Caco-2 (cell line): ENCODE measurements at regions not wholly inside any gene's neighbourhood (a gene's known extent, or its start where the extent isn't known, plus 50 kb on each side); places are given as distances from the start of the nearest gene placed in this dataset.

Experiments used
- BruUV-seq: library from RNA; stranded (reverse); fragments of 400-500 nt; replicated peaks from 2 replicates; lab custom pipeline; 2021; lab: Mats Ljungman, UMichigan
- CTCF ChIA-PET: fragments of 300-600 bp; sonication (Branson Sonifier 250); formaldehyde crosslinking; loops from one replicate; lab custom pipeline; 2022; ENCODE audit warnings: antibody characterized with exemption; lab: Charles Lee
- POLR2A ChIA-PET: fragments of 300-600 bp; sonication (Branson Sonifier 250); formaldehyde crosslinking; loops from one replicate; lab custom pipeline; 2022; ENCODE audit warnings: antibody characterized with exemption; lab: Charles Lee
- DNase-seq, 2 experiments: peaks; one replicate each; pipeline versions ENCODE4 v3.0.0 to v3.0.0-alpha.2; 2020 to 2022
- H3K27me3 ChIP-seq: replicated peaks from 2 replicates; pipeline ENCODE4 v1.6.0; 2011; ENCODE audit warnings: low read length; ENCODE audit not compliant: control insufficient read depth, insufficient read depth
- H3K36me3 ChIP-seq: 2 replicates; pipeline ENCODE4 v1.5.1; 2011; ENCODE audit warnings: low read length; ENCODE audit not compliant: control insufficient read depth, insufficient read depth
- H3K4me1 ChIP-seq: fragments of 250-450 bp; sonication (Bioruptor Pico); 2 replicates; pipeline ENCODE4 v1.5.1; 2020; ENCODE audit warnings: mild to moderate bottlenecking
- H3K4me3 ChIP-seq: 2 replicates; pipeline ENCODE4 v1.5.1; 2011; ENCODE audit warnings: low read depth, mild to moderate bottlenecking, control low read depth, low read length
- H3K9me3 ChIP-seq: fragments of 250-450 bp; sonication (Bioruptor Pico); 2 replicates; pipeline ENCODE4 v1.5.1; 2020; ENCODE audit warnings: mild to moderate bottlenecking, moderate library complexity
- H3K27ac Mint-ChIP-seq: one replicate; pipeline ENCODE4 v1.8.0; 2022; ENCODE audit warnings: mixed read lengths; ENCODE audit not compliant: unreplicated experiment
- H3K27me3 Mint-ChIP-seq: one replicate; pipeline ENCODE4 v1.8.0; 2022; ENCODE audit warnings: mixed read lengths; ENCODE audit not compliant: insufficient read depth, unreplicated experiment
- H3K36me3 Mint-ChIP-seq: one replicate; pipeline ENCODE4 v1.8.0; 2022; ENCODE audit warnings: mild to moderate bottlenecking, mixed read lengths; ENCODE audit not compliant: insufficient read depth, unreplicated experiment
- H3K4me1 Mint-ChIP-seq: one replicate; pipeline ENCODE4 v1.8.0; 2022; ENCODE audit warnings: low read depth, mixed read lengths; ENCODE audit not compliant: unreplicated experiment
- H3K4me3 Mint-ChIP-seq: one replicate; pipeline ENCODE4 v1.8.0; 2022; ENCODE audit warnings: mild to moderate bottlenecking, moderate library complexity, mixed read lengths; ENCODE audit not compliant: unreplicated experiment
- H3K9me3 Mint-ChIP-seq: one replicate; pipeline ENCODE4 v1.8.0; 2022; ENCODE audit warnings: mixed read lengths; ENCODE audit not compliant: unreplicated experiment
- intact Hi-C: fragments of 100-400 bp; cut with micrococcal nuclease; formaldehyde crosslinking; loops from one replicate; pipeline ENCODE4 v1.10.0; 2022; ENCODE audit not compliant: unreplicated experiment
- TF ChIP-seq, protein P1 (sequence below), 2 experiments: fragments of 200-600 bp in 1 of 2; IDR thresholded peaks; 1 replicate in 1 of 2; 2 replicates in 1 of 2; pipeline versions ENCODE4 v1.5.1 to v1.8.0; 2011 to 2022; ENCODE audit warnings: antibody characterized with exemption in 1 of 2, control low read depth in 1 of 2, inconsistent platforms in 1 of 2, low read depth in 1 of 2, low read length in 1 of 2, mild to moderate bottlenecking in 1 of 2, moderate library complexity in 1 of 2; ENCODE audit not compliant: insufficient read depth in 1 of 2, severe bottlenecking in 1 of 2, unreplicated experiment in 1 of 2

DNA sequence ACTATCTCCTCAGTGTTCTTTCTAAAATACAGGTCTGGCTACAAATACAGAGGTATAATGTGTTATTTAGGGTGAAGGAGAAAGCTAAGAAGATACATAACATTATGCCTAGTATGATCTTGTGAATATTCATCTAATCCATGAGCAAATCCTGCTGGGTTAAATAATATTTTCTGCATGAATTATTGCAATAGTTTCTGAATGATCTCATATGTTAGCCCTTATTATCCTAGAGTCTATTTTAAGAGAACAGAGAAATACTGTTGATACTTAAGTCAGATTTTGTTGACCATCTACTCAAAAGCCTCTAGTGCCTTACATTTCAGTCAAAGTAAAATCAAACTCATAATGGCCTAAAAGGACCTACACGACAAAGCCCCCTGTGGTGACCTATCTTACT is 382.3 kb downstream of the FIGN start:
- Mint-ChIP-seq H3K27ac (no peak overlapping the region), H3K4me1 (peaks cover 16% of the 10 kb centered on the region), H3K36me3 (no peaks in the 10 kb centered on the region), H3K27me3 (no peaks in the 10 kb centered on the region), H3K4me3 (no peak overlapping the region), H3K9me3 (no peaks in the 10 kb centered on the region)
- TF ChIP-seq, protein P1, sequence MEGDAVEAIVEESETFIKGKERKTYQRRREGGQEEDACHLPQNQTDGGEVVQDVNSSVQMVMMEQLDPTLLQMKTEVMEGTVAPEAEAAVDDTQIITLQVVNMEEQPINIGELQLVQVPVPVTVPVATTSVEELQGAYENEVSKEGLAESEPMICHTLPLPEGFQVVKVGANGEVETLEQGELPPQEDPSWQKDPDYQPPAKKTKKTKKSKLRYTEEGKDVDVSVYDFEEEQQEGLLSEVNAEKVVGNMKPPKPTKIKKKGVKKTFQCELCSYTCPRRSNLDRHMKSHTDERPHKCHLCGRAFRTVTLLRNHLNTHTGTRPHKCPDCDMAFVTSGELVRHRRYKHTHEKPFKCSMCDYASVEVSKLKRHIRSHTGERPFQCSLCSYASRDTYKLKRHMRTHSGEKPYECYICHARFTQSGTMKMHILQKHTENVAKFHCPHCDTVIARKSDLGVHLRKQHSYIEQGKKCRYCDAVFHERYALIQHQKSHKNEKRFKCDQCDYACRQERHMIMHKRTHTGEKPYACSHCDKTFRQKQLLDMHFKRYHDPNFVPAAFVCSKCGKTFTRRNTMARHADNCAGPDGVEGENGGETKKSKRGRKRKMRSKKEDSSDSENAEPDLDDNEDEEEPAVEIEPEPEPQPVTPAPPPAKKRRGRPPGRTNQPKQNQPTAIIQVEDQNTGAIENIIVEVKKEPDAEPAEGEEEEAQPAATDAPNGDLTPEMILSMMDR (IDR thresholded peaks at IDR 0.05; ENCODE audit: insufficient read depth in 1 of 2, low read depth in 1 of 2, low read length in 1 of 2, severe bottlenecking in 1 of 2, unreplicated experiment in 1 of 2) = no peak
- ChIA-PET CTCF (no interaction called here), POLR2A (no interaction called here)
- Histone ChIP-seq H3K4me3 (no peak overlapping the region), H3K9me3 (no peaks in the 10 kb centered on the region), H3K27me3 (no peaks in the 10 kb centered on the region), H3K4me1 (peaks cover 23% of the 10 kb centered on the region), H3K36me3 (no peaks in the 10 kb centered on the region)
- DNase-seq = no peak
- intact Hi-C loops = no loop called here
- BruUV-seq = no TSS peak

DNA sequence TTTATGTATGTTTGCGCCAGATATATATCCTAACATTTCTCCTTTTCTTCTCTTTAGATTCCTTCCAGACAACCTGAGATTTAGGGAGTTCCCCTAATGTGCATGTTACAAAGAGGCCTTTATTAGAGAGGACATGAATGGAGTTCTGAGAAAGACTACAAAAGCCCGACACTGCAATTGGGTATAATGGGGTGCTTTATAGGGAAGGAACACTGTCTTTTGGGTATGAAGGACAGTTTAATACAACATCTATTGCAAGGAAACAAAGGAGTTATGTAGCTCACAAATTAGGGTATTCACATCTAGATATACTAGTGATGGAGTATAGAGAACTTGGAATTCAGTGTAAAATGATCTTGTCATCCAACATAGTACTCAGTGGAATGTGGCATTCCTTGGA is 383.8 kb downstream of the FIGN start:
- Mint-ChIP-seq H3K4me3 (no peak overlapping the region), H3K9me3 (no peaks in the 10 kb centered on the region), H3K4me1 (peaks cover 17% of the 10 kb centered on the region), H3K36me3 (no peaks in the 10 kb centered on the region), H3K27me3 (no peaks in the 10 kb centered on the region), H3K27ac (no peak overlapping the region)
- TF ChIP-seq, protein P1 (IDR thresholded peaks at IDR 0.05; ENCODE audit: insufficient read depth in 1 of 2, low read depth in 1 of 2, low read length in 1 of 2, severe bottlenecking in 1 of 2, unreplicated experiment in 1 of 2) = no peak
- BruUV-seq = no TSS peak
- Histone ChIP-seq H3K9me3 (no peaks in the 10 kb centered on the region), H3K36me3 (no peaks in the 10 kb centered on the region; the same call in 1 of the 2 replicates), H3K4me1 (peaks cover 24% of the 10 kb centered on the region), H3K27me3 (no peaks in the 10 kb centered on the region), H3K4me3 (no peak overlapping the region)
- intact Hi-C loops = no loop called here
- no peak for DNase-seq
- CTCF ChIA-PET = no interaction called here
- POLR2A ChIA-PET = interaction anchor here (1.0 kb wide), 1 partner anchor 26 kb away, joined by 4 read pairs; no protein-coding TSS in a partner anchor

DNA sequence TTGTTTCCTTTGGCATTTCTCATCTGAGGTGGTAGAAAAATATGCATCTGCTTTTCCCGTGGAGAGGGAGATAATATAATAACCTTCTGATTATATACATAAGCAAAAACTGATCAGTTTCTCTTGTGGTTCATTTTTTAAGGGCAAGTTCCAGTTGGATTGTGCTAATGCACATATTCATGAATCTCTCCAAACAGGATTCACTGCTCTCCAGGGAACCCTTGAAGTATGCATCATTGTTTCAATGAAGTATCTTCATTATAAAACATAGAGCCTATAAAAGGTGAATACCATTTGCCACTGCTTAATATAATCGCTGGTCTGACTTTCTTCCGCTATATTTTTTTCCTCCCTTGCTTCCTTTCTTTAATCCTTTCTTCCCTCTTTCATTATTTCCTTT is 384.7 kb downstream of the FIGN start:
- Mint-ChIP-seq H3K9me3 (no peaks in the 10 kb centered on the region), H3K4me1 (peaks cover 17% of the 10 kb centered on the region), H3K36me3 (no peaks in the 10 kb centered on the region), H3K27ac (no peak overlapping the region), H3K27me3 (no peaks in the 10 kb centered on the region), H3K4me3 (no peak overlapping the region)
- TF ChIP-seq, protein P1 (IDR thresholded peaks at IDR 0.05; ENCODE audit: insufficient read depth in 1 of 2, low read depth in 1 of 2, low read length in 1 of 2, severe bottlenecking in 1 of 2, unreplicated experiment in 1 of 2) = no peak
- H3K9me3 ChIP-seq = no peaks in the 10 kb centered on the region
- no peaks in the 10 kb centered on the region; the same call in 1 of the 2 replicates for H3K36me3 ChIP-seq
- H3K4me1 ChIP-seq = peaks cover 24% of the 10 kb centered on the region
- BruUV-seq = no TSS peak
- intact Hi-C loops = no loop called here
- no peaks in the 10 kb centered on the region for H3K27me3 ChIP-seq
- CTCF ChIA-PET = no interaction called here
- POLR2A ChIA-PET = no interaction called here
- H3K4me3 ChIP-seq = no peak overlapping the region
- DNase-seq = no peak
